HFFc6 (cell line): ENCODE measurements at regions not wholly inside any gene's neighbourhood (a gene's known extent, or its start where the extent isn't known, plus 50 kb on each side); places are given as distances from the start of the nearest gene placed in this dataset.

ENCODE experiments used
- DNase-seq: peaks from one replicate; pipeline ENCODE4 v3.0.0-alpha.2; 2018
- H3K27ac Mint-ChIP-seq: 2 replicates; pipeline ENCODE4 v1.8.0; 2020; ENCODE audit warnings: mild to moderate bottlenecking, mixed read lengths
- H3K27me3 Mint-ChIP-seq: 2 replicates; pipeline ENCODE4 v1.8.0; 2021; ENCODE audit warnings: mild to moderate bottlenecking, moderate library complexity, mixed read lengths; ENCODE audit not compliant: insufficient read depth
- H3K36me3 Mint-ChIP-seq: 2 replicates; pipeline ENCODE4 v1.8.0; 2021; ENCODE audit warnings: low read depth, mixed read lengths
- H3K4me1 Mint-ChIP-seq: 2 replicates; pipeline ENCODE4 v1.8.0; 2020; ENCODE audit warnings: low read depth, mixed read lengths
- H3K4me3 Mint-ChIP-seq: 2 replicates; pipeline ENCODE4 v1.8.0; 2020; ENCODE audit warnings: mild to moderate bottlenecking, moderate library complexity, mixed read lengths
- H3K9me3 Mint-ChIP-seq: 2 replicates; pipeline ENCODE4 v1.8.0; 2020; ENCODE audit warnings: mild to moderate bottlenecking, mixed read lengths
- CTCF ChIP-seq: fragments of 200-600 bp; sonication (generic); IDR thresholded peaks from 2 replicates; pipeline ENCODE4 v1.5.0; 2021; ENCODE audit warnings: antibody characterized with exemption, mild to moderate bottlenecking

- H3K27ac Mint-ChIP-seq = no peak overlapping the region
Measured at GRCh38 chr3:151548195-151548594, 87.3 kb upstream of the IGSF10 start.

GRCh38 chr3:151544164-151544548 is 83.3 kb upstream of the IGSF10 start:
- Mint-ChIP-seq H3K4me1 (no peaks in the 10 kb centered on the region), H3K27ac (no peak overlapping the region), H3K4me3 (no peak overlapping the region), H3K36me3 (no peaks in the 10 kb centered on the region), H3K27me3 (no peaks in the 10 kb centered on the region; the same call in 1 of the 2 replicates), H3K9me3 (no peaks in the 10 kb centered on the region)
- TF ChIP-seq CTCF = no peak
- no peak for DNase-seq

More at GRCh38 chr3:151548195-151548594, 87.3 kb upstream of the IGSF10 start:
- Mint-ChIP-seq H3K36me3 (no peaks in the 10 kb centered on the region), H3K4me1 (no peaks in the 10 kb centered on the region), H3K9me3 (no peaks in the 10 kb centered on the region), H3K4me3 (no peak overlapping the region), H3K27me3 (no peaks in the 10 kb centered on the region; the same call in 1 of the 2 replicates)
- DNase-seq = no peak
- no peak for TF ChIP-seq CTCF

GRCh38 chr3:151541178-151541577 is 80.3 kb upstream of the IGSF10 start:
- no peaks in the 10 kb centered on the region for H3K27me3 Mint-ChIP-seq
- no peak overlapping the region for H3K27ac Mint-ChIP-seq
- no peak for TF ChIP-seq CTCF
- H3K9me3 Mint-ChIP-seq = no peaks in the 10 kb centered on the region
- DNase-seq = no peak
- H3K4me3 Mint-ChIP-seq = no peak overlapping the region
- H3K4me1 Mint-ChIP-seq = peaks cover 5% of the 10 kb centered on the region; the same call in 1 of the 2 replicates
- no peaks in the 10 kb centered on the region for H3K36me3 Mint-ChIP-seq

GRCh38 chr3:151539599-151539998 is 78.7 kb upstream of the IGSF10 start:
- Mint-ChIP-seq H3K27ac (no peak overlapping the region), H3K4me3 (no peak overlapping the region), H3K9me3 (no peaks in the 10 kb centered on the region), H3K27me3 (no peaks in the 10 kb centered on the region), H3K4me1 (peaks cover 5% of the 10 kb centered on the region; the same call in 1 of the 2 replicates), H3K36me3 (no peaks in the 10 kb centered on the region)
- TF ChIP-seq CTCF = no peak
- no peak for DNase-seq

- TF ChIP-seq CTCF = no peak
- no peak overlapping the region for H3K27ac Mint-ChIP-seq
- H3K36me3 Mint-ChIP-seq = no peaks in the 10 kb centered on the region
- H3K27me3 Mint-ChIP-seq = no peaks in the 10 kb centered on the region
- H3K9me3 Mint-ChIP-seq = no peaks in the 10 kb centered on the region
- H3K4me3 Mint-ChIP-seq = no peak overlapping the region
- H3K4me1 Mint-ChIP-seq = peaks cover 5% of the 10 kb centered on the region; the same call in 1 of the 2 replicates
- DNase-seq = no peak
Measured at GRCh38 chr3:151538456-151539393, 77.9 kb upstream of the IGSF10 start.
